IPS DF 19.7 (cell line): ENCODE measurements at regions not wholly inside any gene's neighbourhood (a gene's known extent, or its start where the extent isn't known, plus 50 kb on each side); places are given as distances from the start of the nearest gene placed in this dataset.
A peak's percentile ranks its signal among the peaks of the same experiment; 100 is the strongest.

Experiments
- DNase-seq: peaks from one replicate; pipeline ENCODE4 v3.0.0-alpha.2; 2013; ENCODE audit warnings: low read depth, low spot score

DNA sequence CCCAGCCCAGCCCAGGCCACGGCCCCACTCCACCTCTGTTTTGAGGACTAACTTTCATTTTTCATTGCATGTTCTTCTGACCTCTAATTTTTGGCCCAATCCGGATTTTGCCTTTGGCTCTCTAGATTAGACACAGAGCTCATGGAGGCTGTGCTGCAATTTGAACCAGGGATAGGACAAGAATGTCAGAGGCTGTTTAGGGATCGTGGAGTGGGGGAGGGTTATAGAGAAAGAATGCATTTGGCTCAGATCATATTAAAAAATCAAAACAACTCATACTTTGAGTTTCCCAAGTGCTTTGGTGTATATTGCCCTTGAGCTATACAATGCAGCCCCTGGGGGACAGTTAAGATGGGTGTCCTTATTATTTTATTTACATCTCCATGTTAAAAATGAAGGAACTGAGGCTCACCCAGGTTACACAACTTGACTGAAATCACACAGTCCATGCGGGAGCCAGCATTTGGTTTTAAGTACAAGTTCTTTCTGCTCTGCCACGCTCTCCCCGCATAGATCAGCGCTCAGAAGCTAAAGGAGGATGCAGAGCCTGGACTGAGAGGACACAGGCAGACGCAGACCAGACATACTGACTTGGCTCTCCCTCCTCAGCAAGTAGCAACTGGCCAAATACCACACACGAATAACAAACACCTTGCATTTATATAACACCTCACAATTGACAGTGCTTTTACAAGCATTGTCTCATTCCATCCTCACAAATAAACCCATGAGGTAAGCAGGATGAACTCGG lies 126.4 kb upstream of the RAI14 start:
- no peak for DNase-seq

GRCh38 chr5:34530637-34531036 lies 125.5 kb upstream of the RAI14 start:
- no peak for DNase-seq

GRCh38 chr5:34531751-34532360 lies 124.3 kb upstream of the RAI14 start:
- DNase-seq, result no peak

- DNase-seq, result no peak
Observed at GRCh38 chr5:34533582-34534522, 122.3 kb upstream of the RAI14 start.

GRCh38 chr5:34534523-34535103 lies 121.5 kb upstream of the RAI14 start:
- no peak for DNase-seq

- DNase-seq, result no peak
Observed at GRCh38 chr5:34535433-34535832, 120.7 kb upstream of the RAI14 start.

DNA sequence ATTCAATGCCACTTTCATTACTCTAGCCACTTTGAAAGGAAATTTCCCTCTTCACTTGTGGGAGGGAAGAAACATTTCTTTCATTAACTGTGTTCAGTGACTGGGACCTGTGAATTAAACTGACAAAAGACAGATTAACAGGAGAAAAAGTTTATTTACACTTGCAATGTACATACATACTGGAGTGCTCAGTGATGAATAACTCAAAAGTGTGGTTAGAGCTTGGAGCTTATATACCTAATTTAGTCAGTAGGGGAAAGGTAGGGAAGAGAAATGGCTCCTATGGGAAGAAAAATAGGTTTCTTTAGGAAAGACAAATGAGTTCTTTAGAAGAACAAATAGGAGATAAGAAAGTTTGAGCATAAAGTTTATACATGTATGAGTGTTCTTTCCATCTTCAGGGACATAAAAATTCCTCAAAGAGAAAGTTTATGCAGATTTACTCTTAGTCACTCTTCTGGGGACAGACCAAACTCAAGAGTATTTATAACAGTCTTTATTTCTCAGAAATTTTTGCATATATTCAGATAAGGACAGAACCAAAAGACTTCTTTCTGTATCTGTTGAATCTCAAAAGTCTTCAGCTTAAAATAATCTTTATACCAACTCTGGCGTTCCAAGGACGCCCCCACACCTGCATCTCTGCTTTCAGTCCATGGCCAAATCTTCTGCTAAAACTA lies 120.0 kb upstream of the RAI14 start:
- DNase-seq, result no peak

- DNase-seq, result no peak
Observed at GRCh38 chr5:34536699-34537098, 119.4 kb upstream of the RAI14 start.

DNA sequence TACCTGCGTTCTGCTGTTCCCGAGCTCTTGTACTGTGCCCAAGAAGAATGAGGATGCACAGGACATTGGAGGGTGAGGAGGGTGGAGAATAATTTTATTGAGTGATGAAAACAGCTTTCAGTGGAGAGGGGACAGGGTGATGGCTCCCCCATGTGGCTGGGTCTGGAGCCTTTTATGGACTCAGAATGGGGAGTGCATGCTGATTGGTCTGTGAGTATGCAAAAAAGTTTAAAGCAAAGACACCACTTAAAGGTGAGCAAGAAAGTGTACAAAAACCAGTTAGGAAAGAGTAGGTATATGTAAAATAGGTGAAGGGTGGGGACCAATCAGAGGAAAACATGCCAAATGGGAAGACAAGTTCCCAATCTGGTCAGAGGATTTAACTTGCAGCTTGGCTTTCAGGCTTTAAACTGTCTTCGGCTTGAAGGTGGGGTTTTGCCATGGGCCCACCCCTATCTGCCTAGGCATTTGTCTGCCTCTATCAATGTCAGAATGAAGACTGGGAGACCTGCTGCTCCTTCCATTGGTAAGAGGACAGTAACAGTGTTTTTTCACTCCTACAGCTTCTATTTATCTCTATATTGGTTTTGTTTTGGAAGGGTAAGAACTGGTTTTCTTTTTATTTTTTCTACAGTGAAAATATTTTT lies 118.0 kb upstream of the RAI14 start:
- no peak for DNase-seq

DNA sequence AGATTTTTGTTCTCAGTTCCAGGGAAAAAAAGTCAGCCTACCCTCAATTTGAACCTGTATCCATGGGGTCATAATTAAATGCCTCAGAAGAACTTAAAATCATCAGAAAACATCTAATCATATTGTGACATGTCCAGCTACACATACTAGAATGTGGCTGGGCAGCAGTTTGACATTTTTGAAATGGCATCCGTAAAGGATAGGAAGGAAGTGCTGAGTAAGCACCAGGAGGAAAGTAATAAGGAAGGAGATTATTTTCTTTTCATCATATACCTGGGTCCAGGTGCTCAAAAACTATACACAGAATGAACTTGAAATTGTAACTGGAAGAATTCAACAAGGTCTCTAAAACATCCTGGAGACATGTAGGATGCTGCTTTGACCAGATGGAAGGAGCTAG lies 116.9 kb upstream of the RAI14 start:
- no peak for DNase-seq

- no peak for DNase-seq
Observed at GRCh38 chr5:34541067-34541466, 115.1 kb upstream of the RAI14 start.

- DNase-seq, result no peak
Observed at GRCh38 chr5:34542818-34543217, 113.3 kb upstream of the RAI14 start.

DNA sequence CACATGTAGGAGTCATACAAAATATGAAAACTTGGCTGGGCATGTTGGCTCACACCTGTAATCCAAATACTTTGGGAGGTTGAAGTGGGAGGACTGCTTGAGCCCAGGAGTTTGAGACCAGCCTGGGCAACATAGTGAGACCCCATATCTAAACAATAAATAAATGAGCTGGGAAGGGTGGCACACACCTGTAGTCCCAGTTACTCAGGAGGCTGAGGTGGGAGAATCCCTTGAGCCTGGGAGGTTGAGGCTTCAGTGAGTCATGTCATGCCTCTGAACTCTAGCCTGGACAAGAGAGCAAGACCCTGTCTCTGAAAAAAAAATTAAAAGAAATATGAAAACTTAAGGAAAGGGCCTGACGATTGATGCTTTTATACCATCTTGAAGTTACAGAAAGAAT lies 112.4 kb upstream of the RAI14 start:
- no peak for DNase-seq

DNA sequence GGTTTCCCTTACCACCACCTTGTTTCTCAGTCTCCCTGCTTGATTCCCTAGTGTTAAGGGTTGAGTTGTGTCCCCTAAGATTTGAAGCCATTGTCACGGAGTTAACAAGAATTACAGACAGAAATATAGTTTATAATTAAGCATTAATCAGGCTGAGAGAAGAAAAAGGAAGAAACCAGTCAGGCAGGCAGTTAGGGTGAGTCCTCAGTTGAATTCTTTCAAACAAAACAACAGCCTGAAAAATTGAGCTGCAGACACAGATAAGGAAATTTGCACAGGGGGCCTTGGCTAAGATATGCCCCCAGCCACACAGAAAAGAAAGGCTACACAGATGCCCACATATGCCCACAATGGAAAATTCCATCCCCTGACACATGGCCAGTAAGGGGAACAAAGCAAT lies 111.7 kb upstream of the RAI14 start:
- no peak for DNase-seq

- DNase-seq, result no peak
Observed at GRCh38 chr5:34545164-34545563, 111.0 kb upstream of the RAI14 start.

DNA sequence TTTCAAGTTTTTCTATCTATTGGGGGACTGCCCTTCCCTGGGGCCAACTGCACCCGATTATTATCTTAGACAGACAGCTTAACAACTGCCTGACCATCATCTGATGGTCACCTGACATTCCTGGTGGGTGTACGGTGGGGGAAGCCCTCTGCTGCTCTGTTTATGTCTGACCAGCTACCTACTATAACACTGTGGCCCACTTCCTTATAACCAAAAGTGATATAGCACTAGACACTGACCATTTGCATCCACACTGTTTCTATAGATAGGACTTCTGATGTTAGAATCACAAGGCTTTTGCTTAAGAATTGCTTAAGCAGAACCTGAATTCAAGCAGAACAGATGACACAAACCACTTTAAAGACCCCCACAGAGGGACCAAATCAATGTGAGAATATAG lies 110.5 kb upstream of the RAI14 start:
- no peak for DNase-seq

DNA sequence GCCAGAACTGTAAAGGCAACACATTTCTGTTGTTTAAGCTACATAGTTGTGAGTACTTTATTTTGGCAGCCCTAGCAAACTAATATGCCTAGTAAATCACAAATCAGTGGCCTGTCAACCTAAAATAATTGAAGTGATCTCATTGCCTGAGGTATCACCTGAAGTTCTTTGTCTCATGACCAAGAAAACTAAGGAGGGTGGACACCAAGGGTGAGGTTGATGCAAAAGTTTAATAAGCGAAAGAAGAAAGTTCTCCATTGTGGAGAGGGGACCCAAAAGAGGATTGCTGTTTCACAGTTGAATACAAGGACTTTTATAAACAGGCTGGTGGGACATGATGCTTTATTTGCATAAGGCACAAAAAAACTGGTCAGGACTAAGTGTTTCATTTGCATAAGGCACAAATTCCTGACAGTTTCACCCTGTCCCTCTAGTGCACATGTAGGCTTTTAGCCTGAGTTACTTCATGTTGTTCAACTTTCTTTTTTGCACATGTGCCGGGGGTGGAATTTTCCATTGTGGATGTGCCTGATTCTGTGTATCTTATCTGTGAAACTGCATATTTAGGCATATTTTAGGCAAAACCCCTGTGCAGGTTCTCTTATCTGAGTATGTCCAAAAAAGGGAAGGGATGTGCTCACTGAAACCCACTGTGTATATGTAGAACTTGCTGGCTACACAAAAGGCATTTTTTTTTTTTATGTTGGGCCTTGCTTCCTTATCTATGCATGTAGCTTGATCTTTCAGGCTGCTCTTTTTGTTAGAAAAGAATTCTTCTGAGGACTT lies 108.6 kb upstream of the RAI14 start:
- DNase-seq, result no peak

DNA sequence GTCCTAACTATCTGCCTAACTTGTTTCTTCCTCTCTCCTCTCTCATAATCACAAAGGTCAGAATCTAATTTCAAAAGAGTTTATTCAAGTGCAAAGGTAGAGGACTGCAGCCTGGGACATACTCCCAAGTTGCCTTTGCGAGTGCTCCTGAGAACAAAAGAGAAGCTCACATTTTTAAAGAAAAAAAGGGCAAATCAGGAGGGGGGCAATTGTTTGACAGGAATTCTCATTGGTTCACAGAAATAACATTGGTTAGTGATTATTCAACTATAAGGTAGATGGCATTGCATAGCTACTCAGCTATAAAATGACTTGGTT lies 108.1 kb upstream of the RAI14 start:
- peak; percentile 56 for DNase-seq

- DNase-seq, result no peak
Observed at GRCh38 chr5:34550247-34550646, 105.9 kb upstream of the RAI14 start.

DNA sequence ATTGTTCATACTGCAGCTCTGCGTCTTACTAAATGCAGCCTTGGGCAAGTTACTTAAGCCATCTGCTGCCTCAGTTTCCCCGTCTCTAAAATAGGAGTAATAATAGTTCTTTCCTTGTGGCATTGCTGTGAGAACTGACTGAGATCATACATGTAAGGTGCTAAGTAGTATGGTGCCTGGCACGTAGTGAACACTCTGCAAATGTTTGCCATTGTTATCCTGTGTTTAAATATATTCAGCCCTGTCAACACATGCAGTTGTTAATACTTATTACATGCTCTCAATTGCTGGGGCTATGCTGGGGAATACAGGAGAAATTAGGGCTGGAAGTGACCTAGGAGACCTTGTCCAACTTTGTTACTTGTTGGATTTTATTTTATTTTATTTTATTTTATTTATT lies 105.2 kb upstream of the RAI14 start:
- DNase-seq, result no peak
